NB4 (cell line): ENCODE measurements at regions not wholly inside any gene's neighbourhood (a gene's known extent, or its start where the extent isn't known, plus 50 kb on each side); places are given as distances from the start of the nearest gene placed in this dataset.
"Not testable (repeated sequence)": the region's sequence is repeated elsewhere in the genome, so short reads cannot be mapped to it uniquely, and the experiment has no call there.

Experiments used
- DNase-seq: peaks from one replicate; pipeline ENCODE4 v3.0.0; 2010; ENCODE audit warnings: low read depth
- H3K4me3 ChIP-seq: one replicate; pipeline ENCODE4 v1.5.1; 2011; ENCODE audit warnings: mild to moderate bottlenecking, low read depth, low read length, moderate library complexity
- CTCF ChIP-seq: IDR thresholded peaks from one replicate; pipeline ENCODE4 v1.5.1; 2012; ENCODE audit warnings: low read depth, low read length
- MAX ChIP-seq: IDR thresholded peaks from 2 replicates; pipeline ENCODE4 v1.6.1; 2011; ENCODE audit warnings: low read depth, low read length
- MYC ChIP-seq: IDR thresholded peaks from 2 replicates; pipeline ENCODE4 v1.6.1; 2011; ENCODE audit warnings: low read depth, low read length
- POLR2A ChIP-seq: IDR thresholded peaks from 2 replicates; pipeline ENCODE4 v1.6.1; 2011; ENCODE audit warnings: mild to moderate bottlenecking; ENCODE audit not compliant: insufficient read length; ENCODE audit errors: extremely low read depth

GRCh38 chr7:65746398-65746669 is 126.5 kb upstream of the VKORC1L1 start:
- no peak overlapping the region for H3K4me3 ChIP-seq
- TF ChIP-seq MAX = no peak
- no peak for DNase-seq

- DNase-seq = no peak
- H3K4me3 ChIP-seq = no peak overlapping the region
- no peak for TF ChIP-seq MYC
- no peak for TF ChIP-seq CTCF
- TF ChIP-seq POLR2A = no peak
- TF ChIP-seq MAX = no peak
Measured at GRCh38 chr7:65749039-65749438, 123.8 kb upstream of the VKORC1L1 start.

GRCh38 chr7:65749518-65749917 is 123.4 kb upstream of the VKORC1L1 start:
- H3K4me3 ChIP-seq = peak overlapping the region; percentile 71
- DNase-seq = peak; percentile 33

GRCh38 chr7:65750511-65751344 is 122.1 kb upstream of the VKORC1L1 start:
- DNase-seq = peak; percentile 98
- TF ChIP-seq POLR2A (peak; percentile 90), CTCF (no peak), MAX (peak; percentile 84), MYC (peak; percentile 96)
- H3K4me3 ChIP-seq = peak overlapping the region; percentile 71

More at GRCh38 chr7:65749518-65749917, 123.4 kb upstream of the VKORC1L1 start:
- TF ChIP-seq MYC = no peak
- no peak for TF ChIP-seq POLR2A

GRCh38 chr7:65754070-65754469 is 118.8 kb upstream of the VKORC1L1 start:
- H3K4me3 ChIP-seq = peak overlapping the region; percentile 71
- peak; percentile 70 for DNase-seq

GRCh38 chr7:65758991-65759390 is 113.9 kb upstream of the VKORC1L1 start:
- H3K4me3 ChIP-seq, DNase-seq: not testable (repeated sequence)

- not testable (repeated sequence) for H3K4me3 ChIP-seq
- DNase-seq = peak; percentile 41
Measured at GRCh38 chr7:65762712-65763111, 110.2 kb upstream of the VKORC1L1 start.

- DNase-seq, H3K4me3 ChIP-seq: not testable (repeated sequence)
Measured at GRCh38 chr7:65763114-65763513, 109.8 kb upstream of the VKORC1L1 start.

- TF ChIP-seq POLR2A = peak; percentile 84
- peak overlapping the region; percentile 88 for H3K4me3 ChIP-seq
- peak; percentile 96 for DNase-seq
Measured at GRCh38 chr7:65770473-65771225, 102.2 kb upstream of the VKORC1L1 start.

- DNase-seq = peak; percentile 29
- peak overlapping the region; percentile 88 for H3K4me3 ChIP-seq
Measured at GRCh38 chr7:65771226-65771569, 101.7 kb upstream of the VKORC1L1 start.

- peak; percentile 49 for DNase-seq
- not testable (repeated sequence) for H3K4me3 ChIP-seq
Measured at GRCh38 chr7:65776677-65777076, 96.2 kb upstream of the VKORC1L1 start.

GRCh38 chr7:65789943-65790342 is 82.9 kb upstream of the VKORC1L1 start:
- H3K4me3 ChIP-seq, DNase-seq: not testable (repeated sequence)

GRCh38 chr7:65791788-65792187 is 81.1 kb upstream of the VKORC1L1 start:
- H3K4me3 ChIP-seq, DNase-seq: not testable (repeated sequence)

GRCh38 chr7:65792726-65793125 is 80.1 kb upstream of the VKORC1L1 start:
- DNase-seq, H3K4me3 ChIP-seq: not testable (repeated sequence)

- not testable (repeated sequence) for DNase-seq, H3K4me3 ChIP-seq
Measured at GRCh38 chr7:65794671-65795391, 78.0 kb upstream of the VKORC1L1 start.
